HG02943 (cell line): ENCODE measurements at regions not wholly inside any gene's neighbourhood (a gene's known extent, or its start where the extent isn't known, plus 50 kb on each side); places are given as distances from the start of the nearest gene placed in this dataset.
"Not testable (repeated sequence)": the region's sequence is repeated elsewhere in the genome, so short reads cannot be mapped to it uniquely, and the experiment has no call there.

Experiments
- ATAC-seq: cut with Tn5 transposase; IDR thresholded peaks from one replicate; pipeline ENCODE4 v1.9.1; 2021; ENCODE audit warnings: mild to moderate bottlenecking, low read depth, moderate library complexity; ENCODE audit not compliant: unreplicated experiment

DNA sequence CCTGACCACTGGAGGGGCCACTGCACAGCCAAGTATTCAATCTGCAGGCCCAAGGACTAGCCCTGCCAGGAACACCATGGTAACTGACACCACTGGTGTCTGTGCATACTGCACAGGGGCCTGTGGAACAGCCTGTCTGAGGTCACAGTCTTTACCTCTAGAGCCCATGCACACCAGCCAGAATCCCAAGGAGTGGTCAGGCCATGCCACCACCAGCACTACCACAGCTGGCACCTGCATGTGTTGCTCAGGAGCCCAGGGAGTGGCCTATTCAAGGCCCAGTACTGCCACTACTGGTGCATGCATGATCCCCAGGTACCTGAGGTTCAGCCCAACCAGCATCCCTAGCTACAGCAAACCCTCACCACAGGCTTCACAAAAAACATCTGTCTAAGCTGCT, 546.0 kb upstream of the RGMB start:
- no peak for ATAC-seq

DNA sequence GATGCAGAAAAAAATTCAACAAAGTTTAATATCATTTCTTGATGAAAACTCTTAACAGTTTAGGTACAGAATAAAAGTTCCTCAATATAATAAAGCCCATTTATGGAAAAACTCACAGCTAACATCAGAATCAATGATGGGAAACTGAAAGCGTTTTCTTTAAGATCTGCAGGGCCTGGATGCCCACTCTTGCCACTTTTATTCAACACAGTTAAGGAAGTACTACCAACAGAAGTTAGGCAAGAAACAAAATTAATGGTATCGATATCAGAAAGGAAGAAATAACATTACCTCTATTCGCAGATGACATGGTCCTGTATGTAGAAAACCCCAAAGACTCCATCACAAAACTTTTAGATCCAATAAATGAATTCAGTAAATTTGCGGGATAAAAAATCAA, 542.4 kb upstream of the RGMB start:
- no peak for ATAC-seq

DNA sequence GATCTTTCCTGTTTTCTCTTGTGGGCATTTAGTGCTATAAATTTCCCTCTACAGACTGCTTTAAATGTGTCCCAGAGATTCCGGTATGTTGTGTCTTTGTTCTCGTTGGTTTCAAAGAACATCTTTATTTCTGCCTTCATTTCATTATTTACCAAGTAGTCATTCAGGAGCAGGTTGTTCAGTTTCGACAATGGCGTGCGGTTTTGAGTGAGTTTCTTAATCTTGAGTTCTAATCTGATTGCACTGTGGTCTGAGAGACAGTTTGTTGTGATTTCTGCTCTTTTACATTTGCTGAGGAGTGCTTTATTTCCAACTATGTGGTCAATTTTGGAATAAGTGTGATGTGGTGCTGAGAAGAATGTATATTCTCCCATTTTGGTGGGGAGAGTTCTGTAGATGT, 535.7 kb upstream of the RGMB start:
- not testable (repeated sequence) for ATAC-seq

DNA sequence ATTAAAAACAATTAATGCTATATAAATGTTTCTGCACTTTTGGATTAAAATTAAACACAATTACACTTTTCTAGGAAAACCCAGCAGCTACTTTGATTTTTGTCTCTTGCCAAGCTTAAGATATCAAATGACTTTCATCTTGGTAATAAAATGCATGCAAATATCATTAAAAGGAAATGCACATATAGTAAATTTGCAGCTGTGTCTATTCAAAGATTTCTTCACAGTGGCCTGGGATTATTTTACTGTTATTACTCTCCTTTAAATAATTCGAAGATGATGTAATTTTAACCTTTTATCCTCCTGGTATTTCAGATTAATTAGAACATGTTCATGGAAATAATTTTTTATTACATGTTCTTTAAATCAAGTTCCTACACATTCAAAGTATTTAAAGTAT, 529.5 kb upstream of the RGMB start:
- ATAC-seq, result no peak

DNA sequence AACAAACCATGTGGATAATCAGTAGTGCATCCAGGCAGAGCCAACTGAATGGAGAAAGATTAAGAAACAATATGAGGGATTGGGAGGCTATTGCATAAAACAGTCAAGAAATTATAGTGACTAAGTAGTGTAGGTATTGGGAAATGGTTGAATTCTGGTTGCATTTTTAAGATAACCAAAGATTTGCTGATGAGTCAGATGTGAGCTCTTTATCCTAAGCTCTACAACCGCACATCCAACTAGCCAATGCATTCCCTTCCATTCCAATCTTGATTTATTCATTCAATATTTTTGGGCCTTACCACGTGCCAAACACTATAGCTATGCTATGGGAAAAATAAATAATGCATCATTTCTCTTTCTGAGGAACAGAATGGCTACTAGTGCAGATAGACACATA, 524.5 kb upstream of the RGMB start:
- no peak for ATAC-seq

DNA sequence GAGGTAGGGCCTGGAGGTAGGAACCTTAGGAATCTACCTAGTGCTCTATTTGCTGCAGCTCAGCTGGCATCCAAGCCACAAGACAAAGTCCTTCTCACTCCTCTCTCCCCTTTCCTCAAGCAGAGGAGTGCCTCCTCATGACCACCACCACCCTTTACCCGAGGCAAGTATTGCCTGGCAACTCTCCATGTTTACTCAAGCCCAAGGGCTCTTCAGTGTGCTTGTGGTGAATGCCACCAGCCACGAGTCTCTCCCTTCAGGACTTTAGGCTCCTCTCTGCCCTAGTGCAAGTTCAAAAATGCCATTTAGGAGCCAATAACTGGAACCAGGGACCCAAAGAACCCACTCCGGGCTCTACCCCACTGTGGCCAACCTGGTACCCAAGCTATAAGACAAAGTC, 514.5 kb upstream of the RGMB start:
- ATAC-seq, result no peak

DNA sequence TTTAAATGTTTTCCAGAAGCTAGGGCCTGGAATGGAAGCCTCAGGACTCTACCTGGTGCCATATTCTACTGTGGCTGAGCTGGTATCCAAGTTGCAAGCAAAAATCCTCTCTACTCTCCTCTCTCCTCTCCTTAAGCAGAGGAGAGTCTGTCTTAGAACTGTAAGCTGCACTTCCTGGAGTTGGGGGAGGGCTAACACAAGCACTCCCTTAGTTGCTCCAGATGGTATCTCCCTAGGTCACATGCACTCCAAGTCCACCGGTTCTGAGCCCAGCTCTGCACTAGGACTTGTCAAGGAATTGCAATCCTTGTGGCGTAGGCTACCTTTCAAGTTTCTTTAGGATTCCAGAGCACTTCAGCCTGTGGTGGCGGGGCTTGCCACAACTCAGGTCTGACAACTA, 513.9 kb upstream of the RGMB start:
- ATAC-seq, result no peak

DNA sequence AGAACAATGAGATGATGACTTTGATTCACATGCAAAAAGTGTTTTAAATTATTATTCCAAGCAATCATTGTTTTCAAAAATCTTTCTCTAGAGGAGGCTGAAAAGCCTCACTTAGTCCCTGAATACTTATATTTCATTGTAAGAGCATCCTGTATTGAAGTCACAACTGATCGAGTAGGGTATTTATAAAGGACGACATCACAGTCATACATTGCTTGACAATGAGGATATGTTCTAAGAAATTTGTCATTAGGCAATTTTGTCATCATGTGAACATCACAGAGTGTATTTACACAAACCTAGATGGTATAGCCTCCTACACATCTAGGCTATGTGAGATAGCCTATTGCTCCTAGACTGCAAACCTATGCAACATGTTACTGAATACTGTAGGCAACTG, 510.4 kb upstream of the RGMB start:
- ATAC-seq, result no peak

DNA sequence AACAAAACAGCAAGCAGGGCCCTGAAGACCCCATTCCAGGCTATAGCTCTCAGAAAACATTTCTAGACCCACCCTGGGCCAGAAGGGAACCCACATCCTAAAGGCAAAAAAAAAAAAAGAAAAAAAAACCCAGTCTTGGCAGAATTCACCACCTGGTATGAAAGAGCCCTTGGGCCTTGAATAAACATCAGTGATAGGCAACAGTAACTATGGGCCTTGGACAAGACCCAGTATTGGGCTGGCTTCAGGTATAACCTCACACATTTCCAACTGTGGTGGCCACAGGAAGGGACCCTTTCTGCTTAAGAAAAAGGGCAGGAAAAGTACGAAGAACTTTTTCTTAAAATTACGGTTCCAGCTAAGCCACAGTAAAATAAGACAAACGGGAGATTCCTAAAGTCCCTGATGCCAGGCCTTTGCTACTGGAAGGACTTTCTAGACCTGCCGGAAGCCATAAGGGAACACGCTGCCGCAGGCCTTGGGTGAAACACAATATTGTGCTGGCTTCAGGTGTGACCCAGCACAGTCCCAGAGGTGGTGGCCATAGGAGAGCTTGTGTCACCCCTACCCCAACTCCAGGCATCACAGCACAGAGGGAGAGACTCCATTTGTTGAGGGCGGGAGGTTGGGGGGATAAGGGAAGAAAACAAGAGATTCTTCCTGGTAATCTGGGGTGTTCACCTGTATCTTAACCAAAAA, 505.2 kb upstream of the RGMB start:
- ATAC-seq, result no peak

DNA sequence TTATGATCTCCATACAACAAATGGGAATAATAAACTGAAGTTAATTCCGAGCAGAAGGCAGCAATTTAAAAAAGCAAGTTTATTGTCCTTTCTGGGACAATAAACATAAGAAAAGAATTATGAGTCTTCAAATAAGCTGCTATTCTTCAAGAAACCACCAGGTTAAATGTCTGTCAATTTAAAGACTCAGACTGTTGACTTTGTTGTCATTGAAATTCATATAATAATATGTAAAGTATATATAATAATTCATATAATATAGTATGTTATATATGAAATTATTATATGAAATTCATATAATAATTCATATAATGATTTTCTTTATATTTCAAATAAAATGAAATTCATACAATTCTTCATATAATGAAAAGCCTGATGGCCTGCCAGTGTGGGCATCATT, 497.5 kb upstream of the RGMB start:
- no peak for ATAC-seq

DNA sequence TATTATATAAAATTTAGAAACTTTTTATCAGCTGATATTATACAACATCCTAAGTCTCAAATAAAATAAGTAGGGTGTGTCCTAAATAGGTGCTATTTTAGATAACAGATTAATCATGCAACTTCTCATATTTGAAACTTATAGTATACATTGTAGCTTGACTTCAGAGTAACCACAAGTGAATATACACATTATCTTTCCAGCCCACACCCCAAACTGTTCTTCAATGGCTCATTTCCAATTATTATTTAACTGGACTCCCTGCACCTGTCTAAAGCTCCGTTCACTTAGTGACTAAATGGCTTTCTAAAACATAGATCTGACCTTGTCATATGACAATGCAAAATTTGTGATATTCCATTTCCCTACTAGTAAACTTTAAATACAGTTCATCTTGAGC, 490.9 kb upstream of the RGMB start:
- ATAC-seq, result no peak

DNA sequence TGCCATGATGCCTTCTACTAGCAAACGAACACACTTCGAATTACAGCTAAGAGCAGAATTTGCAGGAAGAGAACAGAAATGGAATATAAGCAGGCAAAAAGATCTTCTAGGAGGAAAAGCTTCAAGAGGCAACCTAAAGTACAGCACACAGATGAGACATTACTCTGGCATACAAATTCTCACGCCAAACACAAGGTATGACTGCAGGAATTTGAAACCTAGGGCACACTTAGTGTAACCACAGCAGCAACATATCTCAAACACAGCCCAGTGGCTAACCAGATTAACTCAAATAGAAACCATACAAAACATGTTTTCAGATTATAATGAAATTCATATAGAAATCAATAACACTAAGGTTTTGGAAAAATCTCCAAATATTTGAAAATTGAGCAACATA, 481.0 kb upstream of the RGMB start:
- ATAC-seq, result no peak

DNA sequence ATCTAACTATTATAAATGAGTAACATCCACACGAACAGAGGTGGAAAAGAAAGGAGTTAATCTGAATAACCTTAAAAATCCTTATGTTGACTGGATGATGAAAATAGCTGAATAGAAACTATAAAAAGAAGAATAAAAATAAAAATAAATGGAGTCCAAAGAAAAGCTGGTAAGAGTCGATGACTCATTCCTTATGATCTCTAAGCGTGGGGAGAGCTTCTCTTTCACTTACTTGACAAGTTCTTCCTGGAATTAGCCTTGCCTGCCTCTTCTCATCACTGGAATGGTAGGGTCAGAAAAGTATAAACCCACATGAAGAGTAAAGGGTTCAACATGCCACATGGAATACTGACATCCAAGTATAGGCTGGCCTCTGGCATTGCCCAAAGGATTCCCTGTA, 477.0 kb upstream of the RGMB start:
- ATAC-seq, result no peak

DNA sequence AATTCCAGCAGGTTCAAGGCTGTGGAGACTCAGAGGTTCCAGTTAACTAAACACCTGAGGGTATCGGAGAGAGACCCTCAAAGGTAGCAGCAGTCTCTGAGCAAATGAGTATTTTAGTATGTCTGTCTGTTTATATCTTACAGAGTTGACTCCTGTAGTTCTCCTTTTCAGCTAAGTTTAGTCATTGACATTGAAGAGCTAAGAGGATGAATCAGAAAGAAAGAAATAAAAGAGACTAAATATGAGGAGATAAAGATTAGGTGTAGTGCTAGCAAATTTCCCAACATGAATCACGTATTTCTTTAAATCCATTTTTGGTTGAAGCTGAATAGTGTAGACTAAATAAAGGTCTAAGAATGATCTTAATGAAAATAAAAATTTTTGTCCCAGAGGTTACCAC, 474.0 kb upstream of the RGMB start:
- ATAC-seq, result no peak

DNA sequence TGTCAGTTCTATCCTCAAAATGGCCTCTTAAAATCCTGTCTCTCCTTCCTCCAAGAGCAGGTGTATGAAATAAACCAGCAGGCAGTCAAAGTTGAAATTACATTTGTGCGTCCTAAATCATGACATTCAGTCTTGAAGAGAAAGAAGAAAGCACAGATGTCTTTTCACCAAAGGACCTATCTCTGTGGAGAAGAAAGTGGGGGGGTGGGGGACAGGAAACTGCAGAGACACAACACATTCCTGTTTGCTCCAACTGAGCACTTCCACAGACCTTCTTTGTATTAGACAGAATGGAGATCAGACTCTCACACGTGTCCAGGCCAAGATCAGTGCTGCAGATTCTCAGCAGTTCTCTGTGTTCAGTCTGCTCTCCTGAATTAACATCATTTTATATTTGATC, 471.9 kb upstream of the RGMB start:
- no peak for ATAC-seq

DNA sequence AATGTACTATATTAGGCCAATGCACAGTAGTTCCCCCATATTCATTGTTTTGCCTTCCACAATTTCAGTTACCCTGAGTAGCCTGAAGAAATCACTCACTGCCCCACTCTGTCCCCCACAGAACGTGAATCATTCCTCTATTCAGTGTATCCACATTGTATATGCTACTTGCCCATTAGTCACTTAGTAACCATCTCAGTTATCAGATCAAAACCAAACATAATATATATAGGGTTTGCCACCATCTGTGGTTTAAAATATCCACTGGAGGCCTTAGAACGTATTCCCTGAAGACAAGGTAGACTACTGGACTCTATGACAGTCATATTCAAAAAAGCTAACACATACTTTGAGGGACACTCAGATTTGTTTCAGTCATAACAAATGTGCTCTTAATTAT, 465.7 kb upstream of the RGMB start:
- ATAC-seq, result no peak

DNA sequence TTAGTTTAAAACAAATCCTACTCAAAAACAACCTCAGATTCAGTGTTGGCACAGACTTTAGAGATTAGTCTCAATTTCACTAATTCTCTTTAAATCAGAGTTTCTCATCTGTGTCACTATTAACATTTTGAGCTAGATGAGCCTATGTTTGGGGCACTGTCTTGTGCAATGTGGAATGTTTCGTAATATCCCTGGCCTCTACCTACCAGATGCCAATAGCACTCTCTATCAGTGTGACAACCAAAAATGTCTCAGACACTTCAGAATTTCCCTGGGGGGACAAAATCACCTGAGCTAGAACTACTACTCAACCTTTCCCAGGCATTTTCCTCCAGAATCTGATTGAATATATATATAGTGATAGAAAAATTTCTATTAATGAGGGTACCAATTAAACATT, 465.2 kb upstream of the RGMB start:
- ATAC-seq, result no peak

DNA sequence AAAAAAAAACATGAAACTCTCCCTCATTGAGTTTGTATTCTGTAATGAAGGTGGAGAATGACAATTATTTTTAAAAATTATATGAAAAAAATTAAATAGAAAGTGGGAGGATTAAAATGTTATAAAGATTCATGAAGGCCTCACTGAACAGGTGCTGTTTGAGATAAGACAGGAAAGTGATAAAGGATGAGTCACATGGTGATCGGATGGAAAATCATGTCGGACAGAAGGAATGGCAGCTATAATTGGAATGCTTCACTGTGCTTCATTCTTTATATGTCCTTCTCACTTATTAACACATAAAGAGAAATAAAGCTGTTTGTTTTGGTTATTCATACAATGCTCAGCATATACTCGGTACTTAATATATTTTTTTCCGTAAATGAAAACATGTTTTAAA, 464.5 kb upstream of the RGMB start:
- no peak for ATAC-seq

DNA sequence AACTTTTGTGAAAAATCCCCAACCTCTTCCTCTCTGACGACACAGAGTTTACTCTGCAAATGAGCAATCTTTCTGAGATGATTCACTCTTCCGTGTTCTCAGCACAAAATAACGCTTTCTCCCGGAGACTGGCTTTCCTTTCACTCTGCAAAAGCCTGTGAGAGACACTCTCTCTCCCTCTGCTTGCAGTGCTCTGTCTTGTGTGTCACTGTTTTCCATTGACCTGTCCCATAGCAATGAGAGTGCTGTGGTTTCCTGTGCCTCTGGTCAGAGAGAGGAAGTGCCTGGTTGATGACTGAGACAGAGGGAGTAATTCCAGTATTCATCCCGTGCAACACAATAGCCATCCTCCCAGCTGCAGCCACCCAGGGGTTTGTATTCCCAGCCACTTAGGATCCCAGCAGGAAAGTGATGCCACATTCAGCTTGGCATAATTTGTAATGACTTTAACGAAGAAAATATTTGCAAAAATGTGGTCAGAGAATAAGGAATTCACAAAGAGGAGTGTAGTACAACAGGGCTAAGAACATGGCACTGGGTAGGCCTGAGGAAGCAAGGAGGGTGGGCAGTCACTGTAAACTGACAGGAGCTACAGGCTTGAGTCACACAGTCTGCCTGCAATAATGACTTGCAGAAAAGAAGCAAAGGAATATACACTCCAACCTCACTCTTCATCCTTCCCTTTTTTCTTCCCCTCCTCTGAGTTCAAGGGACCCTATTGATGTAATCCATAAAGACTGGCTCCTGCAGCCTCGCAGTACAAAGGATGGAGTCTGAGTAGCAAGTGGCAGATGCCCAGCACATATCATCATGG, 463.5 kb upstream of the RGMB start:
- peak; percentile 82 for ATAC-seq

DNA sequence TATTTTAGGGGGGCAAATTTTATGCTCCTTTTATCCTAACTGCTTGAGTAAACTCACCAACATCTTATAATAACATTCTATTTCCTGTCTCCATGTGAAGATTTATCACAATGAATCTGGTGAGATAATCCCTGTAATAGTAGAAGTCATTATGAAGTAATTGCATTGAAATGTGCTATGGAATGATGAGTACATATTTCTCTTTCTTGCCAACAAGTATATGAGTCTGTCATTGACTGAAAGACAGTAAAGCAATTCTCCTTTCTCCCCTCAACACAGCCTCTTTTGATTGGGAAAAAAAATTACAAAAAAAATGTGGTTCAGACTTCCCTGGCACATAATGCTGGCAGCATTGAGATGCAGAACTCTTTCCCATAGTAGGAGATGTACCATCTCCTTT, 459.2 kb upstream of the RGMB start:
- no peak for ATAC-seq

DNA sequence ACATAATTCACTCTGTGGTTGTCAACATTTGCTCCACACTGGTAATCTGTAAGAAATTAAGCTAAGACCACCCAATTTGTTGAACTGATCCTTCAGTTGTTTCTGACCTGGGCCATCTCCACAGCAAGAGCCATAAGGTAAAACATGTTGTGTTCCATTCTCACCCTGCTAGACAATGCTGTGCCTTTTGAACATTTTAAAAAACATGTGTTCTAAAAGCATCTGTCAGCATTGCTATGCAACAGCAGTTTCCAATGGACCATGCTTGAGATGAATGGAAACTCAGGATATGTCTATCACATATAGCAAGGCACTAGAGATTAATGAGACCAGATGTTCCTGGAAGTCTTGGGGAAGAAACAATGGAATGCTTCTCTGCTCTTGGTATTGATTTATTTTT, 455.1 kb upstream of the RGMB start:
- ATAC-seq, result no peak

DNA sequence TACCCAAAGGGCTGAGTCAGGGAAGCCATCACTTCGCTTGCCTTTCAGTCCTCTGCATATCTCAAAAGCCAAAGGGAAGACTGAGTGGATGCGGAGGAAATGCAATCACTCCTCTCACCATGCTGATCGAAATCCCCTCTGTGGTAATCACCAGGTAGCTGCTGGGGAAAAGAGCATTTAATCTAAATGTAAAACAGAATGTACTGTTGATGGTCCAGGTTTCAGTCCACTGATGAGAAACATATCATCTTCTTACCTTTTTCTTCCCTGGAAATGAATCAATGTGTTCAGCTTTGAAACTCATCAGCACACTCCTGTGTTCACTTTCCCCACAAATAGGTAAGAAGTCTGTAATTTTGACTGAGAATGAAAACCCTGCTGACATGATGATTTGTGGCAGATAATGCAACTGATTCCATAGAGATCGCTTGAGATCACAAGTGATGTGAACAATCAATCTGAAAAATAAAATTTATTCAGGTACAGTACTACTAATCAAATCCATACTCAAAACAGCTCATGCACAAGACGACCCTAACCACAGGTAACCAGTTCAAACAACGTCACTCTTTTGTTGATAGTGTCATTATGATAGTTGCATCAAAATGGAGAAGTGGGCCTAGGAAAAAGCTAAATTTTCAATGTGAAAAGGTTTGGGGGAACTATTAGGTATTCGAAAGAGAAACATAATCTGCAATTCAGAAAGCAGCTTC, 454.0 kb upstream of the RGMB start:
- ATAC-seq, result no peak
